ACC112 (cell line): ENCODE measurements at regions not wholly inside any gene's neighbourhood (a gene's known extent, or its start where the extent isn't known, plus 50 kb on each side); places are given as distances from the start of the nearest gene placed in this dataset.

Experiments used
- H2AFZ ChIP-seq: fragments of 200-600 bp; sonication (generic); one replicate; pipeline ENCODE4 v1.6.0; 2017; ENCODE audit warnings: antibody characterized with exemption, low read length; ENCODE audit not compliant: unreplicated experiment
- H3K27ac ChIP-seq: fragments of 200-600 bp; sonication (generic); 2 replicates; pipeline ENCODE4 v1.5.1; 2014; ENCODE audit warnings: low read depth, mild to moderate bottlenecking, antibody characterized with exemption, low read length, moderate library complexity
- H3K27me3 ChIP-seq: fragments of 200-600 bp; sonication (generic); 2 replicates; pipeline ENCODE4 v1.6.1; 2014; ENCODE audit warnings: mild to moderate bottlenecking, antibody characterized with exemption, low read length, moderate library complexity, mixed read lengths; ENCODE audit not compliant: insufficient read depth
- H3K36me3 ChIP-seq: fragments of 200-600 bp; sonication (generic); 2 replicates; pipeline ENCODE4 v1.6.1; 2016; ENCODE audit warnings: mild to moderate bottlenecking, antibody characterized with exemption, low read length, moderate library complexity, mixed read lengths; ENCODE audit not compliant: insufficient read depth
- H3K4me1 ChIP-seq: fragments of 200-600 bp; sonication (generic); one replicate; pipeline ENCODE4 v1.6.1; 2016; ENCODE audit warnings: low read length, mixed read lengths; ENCODE audit not compliant: insufficient read depth, unreplicated experiment, control insufficient read depth
- H3K4me3 ChIP-seq: fragments of 200-600 bp; sonication (generic); 2 replicates; pipeline ENCODE4 v1.5.1; 2014; ENCODE audit warnings: mild to moderate bottlenecking, low read depth, low read length
- H3K79me2 ChIP-seq: fragments of 200-600 bp; sonication (generic); one replicate; pipeline ENCODE4 v1.6.0; 2016; ENCODE audit warnings: low read length; ENCODE audit not compliant: control insufficient read depth, unreplicated experiment, insufficient read depth

DNA sequence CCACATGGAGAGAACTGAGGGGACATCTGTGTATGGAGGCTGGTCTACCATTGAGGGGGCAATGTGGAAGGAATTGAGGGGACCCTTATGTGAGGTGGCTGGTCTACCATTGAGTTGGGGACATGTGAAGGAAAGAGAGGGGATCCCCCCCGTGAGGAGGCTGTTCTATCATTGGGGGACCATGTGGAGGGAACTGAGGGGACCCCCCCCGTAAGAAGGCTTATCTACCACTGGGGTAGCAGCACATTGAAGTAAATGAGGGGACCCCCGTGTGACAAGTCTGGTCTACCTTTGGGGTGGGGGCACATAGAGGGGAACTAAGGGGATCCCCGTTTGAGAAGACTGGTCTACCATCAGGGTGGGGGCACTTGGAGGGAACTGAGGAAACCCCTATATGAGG lies 158.0 kb downstream of the FBLN2 start:
- H3K36me3 ChIP-seq, result no peaks in the 10 kb centered on the region
- H3K79me2 ChIP-seq, result no peaks in the 10 kb centered on the region
- no peak overlapping the region for H3K27ac ChIP-seq
- H3K4me1 ChIP-seq, result no peaks in the 10 kb centered on the region
- no peaks in the 10 kb centered on the region for H3K27me3 ChIP-seq
- H2AFZ ChIP-seq, result no peak overlapping the region
- no peak overlapping the region for H3K4me3 ChIP-seq

DNA sequence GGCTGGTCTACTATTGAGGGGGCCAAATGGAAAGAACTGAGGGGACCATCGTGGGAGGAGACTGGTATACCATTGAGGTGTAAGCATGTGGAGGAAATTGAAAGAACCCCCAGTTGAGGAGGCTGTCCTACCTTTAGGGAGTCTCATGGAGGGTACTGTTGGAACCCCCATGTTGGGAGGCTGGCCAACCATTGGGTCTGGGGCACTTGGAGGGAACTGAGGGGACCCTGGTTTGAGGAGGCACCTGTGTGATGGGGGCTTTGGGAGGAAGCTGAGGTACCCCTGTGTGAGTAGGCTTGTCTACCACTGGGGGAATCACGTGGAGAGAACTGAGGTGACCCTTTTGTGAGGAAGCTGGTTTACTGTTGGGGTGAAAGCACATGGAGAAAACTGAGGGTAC lies 157.5 kb downstream of the FBLN2 start:
- Histone ChIP-seq H3K27me3 (no peaks in the 10 kb centered on the region), H2AFZ (no peak overlapping the region), H3K4me1 (no peaks in the 10 kb centered on the region), H3K36me3 (no peaks in the 10 kb centered on the region), H3K79me2 (no peaks in the 10 kb centered on the region), H3K4me3 (no peak overlapping the region), H3K27ac (no peak overlapping the region)

- H3K79me2 ChIP-seq, result no peaks in the 10 kb centered on the region
- no peaks in the 10 kb centered on the region for H3K36me3 ChIP-seq
- H3K27me3 ChIP-seq, result no peaks in the 10 kb centered on the region
- no peak overlapping the region for H2AFZ ChIP-seq
- no peaks in the 10 kb centered on the region for H3K4me1 ChIP-seq
- no peak overlapping the region for H3K4me3 ChIP-seq
- no peak overlapping the region for H3K27ac ChIP-seq
Measured at GRCh38 chr3:13705702-13706280, 156.9 kb downstream of the FBLN2 start.

DNA sequence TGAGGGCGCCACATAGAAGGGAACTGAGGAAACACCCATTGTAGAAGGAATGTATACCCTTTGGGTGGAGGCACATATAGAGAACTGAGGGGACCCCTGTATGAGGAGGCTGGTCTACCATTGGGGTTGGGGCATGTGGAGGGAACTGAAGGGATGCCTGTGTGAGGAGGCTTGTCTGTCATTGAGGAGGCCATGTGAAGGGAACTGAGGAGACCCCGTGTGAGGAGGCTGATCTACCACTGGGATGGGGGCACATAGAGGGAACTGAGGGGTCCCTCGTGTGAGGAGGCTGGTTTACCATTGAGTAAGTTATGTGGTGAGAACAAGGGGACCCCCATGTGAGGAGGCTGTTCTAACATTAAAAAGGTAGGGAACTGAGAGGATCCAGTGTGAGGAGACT lies 156.1 kb downstream of the FBLN2 start:
- no peaks in the 10 kb centered on the region for H3K79me2 ChIP-seq
- H2AFZ ChIP-seq, result no peak overlapping the region
- no peaks in the 10 kb centered on the region for H3K36me3 ChIP-seq
- no peak overlapping the region for H3K4me3 ChIP-seq
- peaks cover under 1% of the 10 kb centered on the region; the same call in 1 of the 2 replicates for H3K27me3 ChIP-seq
- H3K27ac ChIP-seq, result no peak overlapping the region
- no peaks in the 10 kb centered on the region for H3K4me1 ChIP-seq

DNA sequence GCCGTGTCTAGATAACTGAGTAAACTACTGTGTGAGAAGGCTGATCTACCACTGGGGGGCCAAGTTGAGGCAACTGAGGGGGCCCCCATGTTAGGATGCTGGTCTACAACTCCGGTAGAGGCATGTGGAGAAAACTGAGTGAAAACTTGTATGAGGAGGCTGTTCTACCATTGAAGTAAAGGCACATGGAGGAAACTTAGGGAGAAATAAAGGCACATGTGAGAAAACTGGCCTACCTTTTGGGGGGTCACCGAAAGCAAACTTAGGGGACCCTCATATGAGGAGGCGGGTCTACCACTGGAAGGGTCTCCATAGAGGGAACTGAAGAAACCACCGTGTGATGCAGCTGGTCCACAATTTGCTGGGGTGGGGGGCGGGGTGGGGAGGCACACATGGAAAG lies 155.2 kb downstream of the FBLN2 start:
- H3K79me2 ChIP-seq, result no peaks in the 10 kb centered on the region
- no peaks in the 10 kb centered on the region for H3K36me3 ChIP-seq
- H3K27me3 ChIP-seq, result peaks cover 10% of the 10 kb centered on the region; the same call in 1 of the 2 replicates
- H3K4me3 ChIP-seq, result no peak overlapping the region
- H3K4me1 ChIP-seq, result no peaks in the 10 kb centered on the region
- no peak overlapping the region for H3K27ac ChIP-seq
- H2AFZ ChIP-seq, result no peak overlapping the region

- Histone ChIP-seq H3K4me1 (no peaks in the 10 kb centered on the region), H3K27me3 (peaks cover 19% of the 10 kb centered on the region), H3K79me2 (no peaks in the 10 kb centered on the region), H3K36me3 (no peaks in the 10 kb centered on the region), H3K27ac (no peak overlapping the region), H3K4me3 (no peak overlapping the region), H2AFZ (no peak overlapping the region)
Measured at GRCh38 chr3:13703071-13703470, 154.1 kb downstream of the FBLN2 start.

GRCh38 chr3:13702286-13702685 lies 153.4 kb downstream of the FBLN2 start:
- Histone ChIP-seq H3K4me3 (no peak overlapping the region), H2AFZ (no peak overlapping the region), H3K79me2 (no peaks in the 10 kb centered on the region), H3K4me1 (no peaks in the 10 kb centered on the region), H3K27ac (no peak overlapping the region), H3K27me3 (peaks cover 27% of the 10 kb centered on the region), H3K36me3 (no peaks in the 10 kb centered on the region)

DNA sequence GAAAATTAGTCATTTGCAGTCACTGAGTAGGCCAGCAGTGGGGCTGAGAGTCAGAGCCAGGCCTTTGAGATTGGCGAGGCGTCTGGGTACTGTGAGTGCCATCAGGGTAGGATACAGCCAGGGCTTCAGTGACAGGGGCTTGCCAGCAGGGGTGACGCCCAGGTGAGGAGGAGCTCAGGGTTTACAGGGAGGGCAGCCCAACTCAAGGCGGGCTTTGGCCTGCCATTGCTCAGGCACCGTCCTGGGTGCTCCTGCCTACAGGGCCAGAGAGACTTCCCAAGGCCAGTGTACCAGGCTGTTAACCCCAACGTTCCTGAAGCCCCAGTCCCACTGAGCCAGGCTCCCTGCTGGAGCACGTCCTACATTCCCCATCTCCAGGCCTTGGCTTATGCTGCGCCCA lies 152.0 kb downstream of the FBLN2 start:
- no peaks in the 10 kb centered on the region for H3K36me3 ChIP-seq
- H3K79me2 ChIP-seq, result no peaks in the 10 kb centered on the region
- peaks cover 39% of the 10 kb centered on the region for H3K27me3 ChIP-seq
- no peak overlapping the region for H3K27ac ChIP-seq
- H3K4me3 ChIP-seq, result no peak overlapping the region
- H2AFZ ChIP-seq, result no peak overlapping the region
- no peaks in the 10 kb centered on the region for H3K4me1 ChIP-seq

DNA sequence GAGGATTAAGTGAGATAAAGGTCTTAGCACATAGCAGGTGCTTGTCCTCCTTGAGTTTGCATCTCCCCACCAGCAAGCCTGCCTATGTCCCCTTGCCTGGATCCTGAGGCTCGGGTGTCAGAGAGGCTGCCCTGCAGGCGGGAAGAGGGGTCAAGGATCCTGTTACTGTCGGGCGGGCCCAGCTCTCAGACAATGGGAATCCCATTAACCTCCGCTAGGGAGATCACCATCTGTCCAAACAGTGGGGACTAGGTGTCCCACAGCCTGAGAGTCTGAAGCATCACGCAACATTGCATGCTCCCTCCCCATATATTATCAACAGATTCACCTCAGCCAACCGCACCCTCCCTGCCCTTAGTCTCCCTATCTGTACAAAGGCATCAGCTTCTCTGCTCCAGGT lies 151.4 kb downstream of the FBLN2 start:
- H3K79me2 ChIP-seq, result no peaks in the 10 kb centered on the region
- H3K27me3 ChIP-seq, result peaks cover 42% of the 10 kb centered on the region
- no peak overlapping the region for H3K27ac ChIP-seq
- no peak overlapping the region for H3K4me3 ChIP-seq
- no peaks in the 10 kb centered on the region for H3K4me1 ChIP-seq
- no peaks in the 10 kb centered on the region for H3K36me3 ChIP-seq
- no peak overlapping the region for H2AFZ ChIP-seq

DNA sequence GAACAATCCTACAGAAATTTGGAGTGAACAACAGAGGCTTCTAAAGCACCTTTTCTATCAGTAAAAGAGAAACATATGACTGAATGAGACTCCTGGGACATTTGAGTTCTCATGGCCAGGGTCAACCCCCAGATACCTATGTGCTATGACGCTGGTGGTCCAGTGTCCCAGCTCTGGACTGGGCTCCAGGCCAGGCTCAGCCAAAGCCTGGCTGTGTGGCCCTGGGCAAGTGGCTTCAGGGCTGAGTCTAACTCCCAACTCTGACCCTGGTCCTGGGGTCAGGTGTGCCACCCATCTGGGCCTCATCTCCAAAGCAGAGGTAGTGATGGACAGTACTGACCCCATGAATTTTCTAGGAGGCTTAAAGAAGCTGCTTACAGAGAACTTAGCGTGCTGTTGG lies 147.8 kb downstream of the FBLN2 start:
- Histone ChIP-seq H3K36me3 (no peaks in the 10 kb centered on the region), H3K4me1 (no peaks in the 10 kb centered on the region), H2AFZ (no peak overlapping the region), H3K4me3 (no peak overlapping the region), H3K27me3 (peaks cover 76% of the 10 kb centered on the region), H3K79me2 (no peaks in the 10 kb centered on the region), H3K27ac (no peak overlapping the region)

DNA sequence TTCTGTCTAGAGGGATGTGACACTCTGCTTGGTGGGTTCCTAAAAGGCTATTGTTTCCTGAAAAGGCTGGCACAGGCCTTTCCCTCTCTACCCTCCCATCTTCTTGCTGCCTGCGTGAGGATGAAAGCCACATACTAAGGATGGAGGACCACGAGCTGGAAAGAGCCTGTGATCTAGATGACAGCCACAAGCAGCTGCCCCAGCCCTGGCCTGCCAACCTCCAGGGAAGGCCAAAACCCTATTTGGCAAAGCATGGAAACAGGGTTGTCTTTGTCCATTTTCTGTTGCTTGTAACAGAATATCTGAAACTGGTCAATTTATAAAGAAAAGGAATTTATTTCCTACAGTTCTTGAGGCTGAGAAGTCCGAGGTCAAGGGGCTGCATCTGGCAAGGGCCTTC lies 144.5 kb downstream of the FBLN2 start:
- no peak overlapping the region for H2AFZ ChIP-seq
- H3K36me3 ChIP-seq, result no peaks in the 10 kb centered on the region
- no peaks in the 10 kb centered on the region for H3K79me2 ChIP-seq
- no peak overlapping the region for H3K27ac ChIP-seq
- H3K27me3 ChIP-seq, result peaks cover 88% of the 10 kb centered on the region
- H3K4me3 ChIP-seq, result no peak overlapping the region
- H3K4me1 ChIP-seq, result no peaks in the 10 kb centered on the region
